HepG2 (cell line): ENCODE measurements at regions not wholly inside any gene's neighbourhood (a gene's known extent, or its start where the extent isn't known, plus 50 kb on each side); places are given as distances from the start of the nearest gene placed in this dataset.

ENCODE experiments used
- ATAC-seq: fragments of 200-7000 bp; cut with Tn5 transposase; 3 replicates; pipeline ENCODE4 v1.9.1; 2020; ENCODE audit warnings: mild to moderate bottlenecking, moderate library complexity
- BruUV-seq: library from RNA; stranded (reverse); fragments of 400-500 nt; replicated peaks from 2 replicates; lab custom pipeline; 2021; lab: Mats Ljungman, UMichigan
- CTCF ChIA-PET: fragments of 300-600 bp; formaldehyde crosslinking; extraction: SDS; loops from one replicate; lab custom pipeline; 2021; ENCODE audit warnings: low total read pairs, inconsistent platforms, low intra/inter-chr PET ratio; lab: Yijun Ruan, JAX
- POLR2A ChIA-PET: fragments of 350-600 bp; sonication (Branson Sonifier 250); formaldehyde crosslinking; loops from one replicate; lab custom pipeline; 2020; ENCODE audit warnings: antibody characterized with exemption, inconsistent platforms; lab: Yijun Ruan, JAX
- DNase-seq: peaks from one replicate; pipeline ENCODE4 v3.0.0-alpha.2; 2015; ENCODE audit warnings: low spot score
- FAIRE-seq: peaks from 3 replicates; lab custom pipeline; 2011; peaks lifted over from hg19 to GRCh38; lab: Jason Lieb, UNC
- H2AFZ ChIP-seq: one replicate; pipeline ENCODE4 v1.6.1; 2011; ENCODE audit warnings: low read length, inconsistent platforms
- H3K27ac ChIP-seq: fragments of 300-600 bp; 3 replicates; pipeline ENCODE4 v1.8.0; 2011; ENCODE audit warnings: mixed run types, mild to moderate bottlenecking, mixed read lengths, low read length, inconsistent platforms; ENCODE audit not compliant: insufficient read depth; ENCODE audit errors: extremely low read length
- H3K27me3 ChIP-seq, 2 experiments: fragments of 200-600 bp in 1 of 2; 2 replicates in 1 of 2; 3 replicates in 1 of 2; pipeline versions ENCODE4 v1.6.0 to v1.8.0; 2011; ENCODE audit warnings: low read length in 2 of 2, mild to moderate bottlenecking in 2 of 2, moderate library complexity in 2 of 2, inconsistent platforms in 1 of 2; ENCODE audit not compliant: insufficient read depth in 2 of 2, control insufficient read depth in 1 of 2
- H3K36me3 ChIP-seq, 2 experiments: fragments of 200-600 bp in 1 of 2; replicated peaks in 1 of 2; 2 replicates in 1 of 2; 3 replicates in 1 of 2; pipeline versions ENCODE4 v1.5.1 to v1.8.0; 2011; ENCODE audit warnings: low read length in 2 of 2, inconsistent platforms in 1 of 2; ENCODE audit not compliant: insufficient read depth in 2 of 2, control insufficient read depth in 1 of 2
- H3K4me1 ChIP-seq: 2 replicates; pipeline ENCODE4 v1.5.1; 2012; ENCODE audit warnings: low read length, inconsistent platforms; ENCODE audit not compliant: insufficient read depth
- H3K4me2 ChIP-seq: 2 replicates; pipeline ENCODE4 v1.6.0; 2011; ENCODE audit warnings: low read depth, low read length, inconsistent platforms
- H3K4me3 ChIP-seq, 3 experiments: fragments of 200-600 bp in 1 of 3; sonication (generic), shearing (Covaris generic) in 1 of 3; replicated peaks in 1 of 3; 2 replicates each; pipeline ENCODE4 v1.5.1; 2011 to 2016; ENCODE audit warnings: low read length in 3 of 3, inconsistent platforms in 2 of 3, low read depth in 2 of 3, mild to moderate bottlenecking in 2 of 3, control low read depth in 1 of 3, mixed read lengths in 1 of 3; ENCODE audit not compliant: insufficient read depth in 1 of 3
- H3K79me2 ChIP-seq: one replicate; pipeline ENCODE4 v1.6.1; 2011; ENCODE audit warnings: low read length, inconsistent platforms; ENCODE audit not compliant: insufficient read depth
- H3K9ac ChIP-seq: 2 replicates; pipeline ENCODE4 v1.6.0; 2011; ENCODE audit warnings: mild to moderate bottlenecking, low read depth, low read length, inconsistent platforms; ENCODE audit not compliant: insufficient read depth
- H3K9me3 ChIP-seq: 2 replicates; pipeline ENCODE4 v1.5.1; 2012; ENCODE audit warnings: mild to moderate bottlenecking, low read length
- H4K20me1 ChIP-seq: 2 replicates; pipeline ENCODE4 v1.6.0; 2011; ENCODE audit warnings: inconsistent platforms, mild to moderate bottlenecking, low read length, moderate library complexity; ENCODE audit not compliant: insufficient read depth
- AFF4 ChIP-seq: sonication (generic); formaldehyde crosslinking; IDR thresholded peaks from 2 replicates; pipeline ENCODE4 v1.4.0; 2020; ENCODE audit warnings: missing genetic modification reagents
- CEBPG ChIP-seq: IDR thresholded peaks from 2 replicates; pipeline ENCODE4 v1.6.1; 2016
- ELK4 ChIP-seq: sonication (generic); formaldehyde crosslinking; IDR thresholded peaks from 2 replicates; pipeline ENCODE4 v1.9.0; 2021; ENCODE audit warnings: missing genetic modification reagents, borderline replicate concordance
- FOSL2 ChIP-seq: sonication (generic); formaldehyde crosslinking; IDR thresholded peaks from 2 replicates; pipeline ENCODE4 v1.4.0; 2020; ENCODE audit warnings: missing genetic modification reagents
- HIVEP1 ChIP-seq: sonication (generic); formaldehyde crosslinking; IDR thresholded peaks from 2 replicates; pipeline ENCODE4 v1.4.0; 2020; ENCODE audit warnings: mild to moderate bottlenecking, missing genetic modification reagents
- HMG20B ChIP-seq: conservative IDR thresholded peaks from 2 replicates; pipeline ENCODE4 v1.6.1; 2016; ENCODE audit warnings: missing genetic modification reagents, missing compliant biosample characterization
- MTF2 ChIP-seq: sonication (generic); formaldehyde crosslinking; IDR thresholded peaks from 2 replicates; pipeline ENCODE4 v1.5.0; 2020; ENCODE audit warnings: missing genetic modification reagents, borderline replicate concordance
- NONO ChIP-seq, 2 experiments: fragments of 450-650 bp in 1 of 2; sonication (generic) in 1 of 2; formaldehyde crosslinking in 1 of 2; IDR thresholded peaks in 1 of 2; conservative IDR thresholded peaks in 1 of 2; 2 replicates each; pipeline versions ENCODE4 v1.6.1 to v1.8.0; 2017 to 2022; ENCODE audit warnings: mild to moderate bottlenecking in 1 of 2, missing genetic modification reagents in 1 of 2, moderate library complexity in 1 of 2
- RNF219 ChIP-seq: sonication (generic); formaldehyde crosslinking; IDR thresholded peaks from 2 replicates; pipeline ENCODE4 v1.5.0; 2020; ENCODE audit warnings: mild to moderate bottlenecking, missing genetic modification reagents
- SP5 ChIP-seq: IDR thresholded peaks from 2 replicates; pipeline ENCODE4 v1.6.1; 2016; ENCODE audit warnings: low read depth, borderline replicate concordance
- ZGPAT ChIP-seq: IDR thresholded peaks from 2 replicates; pipeline ENCODE4 v1.6.1; 2016; ENCODE audit warnings: mild to moderate bottlenecking
- ZNF17 ChIP-seq: sonication (generic); formaldehyde crosslinking; IDR thresholded peaks from 2 replicates; pipeline ENCODE4 v1.5.0; 2020; ENCODE audit warnings: mild to moderate bottlenecking, missing genetic modification reagents
- ZNF276 ChIP-seq: sonication (generic); formaldehyde crosslinking; IDR thresholded peaks from 2 replicates; pipeline ENCODE4 v1.4.0; 2020; ENCODE audit warnings: mild to moderate bottlenecking, low read depth, missing genetic modification reagents
- WGBS: methylation state at CpG from one replicate; pipeline ENCODE4 v1.1.6; 2017; ENCODE audit warnings: low lambda C conversion rate; 5-methylcytosine and 5-hydroxymethylcytosine counted together
- in situ Hi-C: cut with HindIII; loops from 2 replicates; pipeline ENCODE4 v1.10.0; 2017; ENCODE audit warnings: low pct_unique_long_range_greater_than_20kb; ENCODE audit not compliant: extremely low pct_ligation_motif_present
- intact Hi-C: fragments of 100-400 bp; cut with micrococcal nuclease; formaldehyde crosslinking; loops from one replicate; pipeline ENCODE4 v1.10.0; 2022; ENCODE audit not compliant: unreplicated experiment

- no peak for TF ChIP-seq ELK4
- no peak for TF ChIP-seq AFF4
- no peak for TF ChIP-seq NONO (IDR thresholded peaks at IDR 0.05)
- no peak for TF ChIP-seq NONO (CRISPR knock-in tag; conservative IDR thresholded peaks at IDR 0.05)
- TF ChIP-seq HIVEP1 (CRISPR knock-in tag): no peak
- TF ChIP-seq, all 625 proteins: peak for 0
These were observed 67.8 kb downstream of the EMX2 start (continued) for GRCh38 chr10:117610321-117610720.

GRCh38 chr10:117612113-117612512 lies 69.6 kb downstream of the EMX2 start:
- POLR2A ChIA-PET: no interaction called here
- Histone ChIP-seq H3K9me3 (no peaks in the 10 kb centered on the region), H3K36me3 (no peaks in the 10 kb centered on the region), H3K4me3 (no peak overlapping the region), H2AFZ (no peak overlapping the region), H3K9ac (no peak overlapping the region), H3K27me3 (peaks cover 0 to 13% of the 10 kb centered on the region in 2 experiments; a peak in 2 of 5 replicates), H3K4me2 (no peak overlapping the region), H3K79me2 (no peaks in the 10 kb centered on the region), H3K27ac (no peak overlapping the region), H3K4me1 (no peaks in the 10 kb centered on the region), H4K20me1 (no peaks in the 10 kb centered on the region)
- DNase-seq: no peak
- in situ Hi-C loops (no loop called here), intact Hi-C loops (loop anchor here (5.0 kb wide), 1 partner anchor 510 kb away; no protein-coding TSS in a partner anchor)
- ATAC-seq: no peak
- no peak for FAIRE-seq
- CTCF ChIA-PET: no interaction called here
- no TSS peak for BruUV-seq
- 62% methylated on average over 1 of the region's 1 CpG for WGBS
- TF ChIP-seq SP5 (no peak), ZNF17 (CRISPR knock-in tag) (no peak), ZNF276 (CRISPR knock-in tag) (no peak), HMG20B (CRISPR knock-in tag) (no peak), CEBPG (CRISPR knock-in tag) (no peak), MTF2 (CRISPR knock-in tag) (no peak), RNF219 (CRISPR knock-in tag) (no peak), FOSL2 (CRISPR knock-in tag) (no peak), ZGPAT (CRISPR knock-in tag) (no peak)
